ENCODE measurements at regions not wholly inside any gene's neighbourhood (a gene's known extent, or its start where the extent isn't known, plus 50 kb on each side); places are given as distances from the start of the nearest gene placed in this dataset.

- no peak overlapping the region for H2AFZ ChIP-seq (ENCODE audit: control insufficient read depth, low read length)
- no peak overlapping the region for H3K9ac ChIP-seq (ENCODE audit: control insufficient read depth, extremely low read depth, insufficient read depth, low read length)
- no peak for TF ChIP-seq CTCF (optimal IDR thresholded peaks at IDR 0.05 in 1 of 3, IDR thresholded peaks at IDR 0.05 in 1 of 3, conservative IDR thresholded peaks at IDR 0.05 in 1 of 3; ENCODE audit: extremely low read depth in 1 of 3, insufficient read depth in 2 of 3, low read length in 3 of 3)
- TF ChIP-seq EZH2 (IDR thresholded peaks at IDR 0.05; ENCODE audit: low read length): no peak
- no peaks in the 10 kb centered on the region for H3K36me3 ChIP-seq (ENCODE audit: control insufficient read depth in 2 of 2, extremely low read depth in 1 of 2, insufficient read depth in 2 of 2, low read length in 2 of 2)
- H3K4me2 ChIP-seq (ENCODE audit: control insufficient read depth, extremely low read depth, insufficient read depth, low read depth, low read length): no peak overlapping the region
- H4K20me1 ChIP-seq (ENCODE audit: control insufficient read depth, extremely low read depth, insufficient read depth, low read length): no peaks in the 10 kb centered on the region
- H3K79me2 ChIP-seq (ENCODE audit: control insufficient read depth, insufficient read depth, low read length): no peaks in the 10 kb centered on the region
- no peak overlapping the region for H3K4me3 ChIP-seq (ENCODE audit: control insufficient read depth in 2 of 3, extremely low read depth in 1 of 3, insufficient read depth in 2 of 3, low read depth in 1 of 3, low read length in 3 of 3)
- no peaks in the 10 kb centered on the region for H3K9me1 ChIP-seq (ENCODE audit: control insufficient read depth, extremely low read depth, insufficient read depth, low read length)
- DNase-seq (ENCODE audit: low read depth, low spot score) (no peak), FAIRE-seq (no peak)
- dilution Hi-C loops (cut with MboI; ENCODE audit: extremely low pct_ligation_motif_present, low sequenced_read_pairs): no loop called here
- no peak overlapping the region for H3K27ac ChIP-seq (ENCODE audit: control insufficient read depth, insufficient read depth, low read length)
- peaks cover 9% of the 10 kb centered on the region for H3K27me3 ChIP-seq (ENCODE audit: control insufficient read depth, extremely low read depth, insufficient read depth, low read length)
- no peaks in the 10 kb centered on the region for H3K9me3 ChIP-seq (ENCODE audit: control insufficient read depth, low read depth, low read length)
- H3K4me1 ChIP-seq (ENCODE audit: control insufficient read depth, extremely low read depth, insufficient read depth, low read length): peaks cover 7% of the 10 kb centered on the region
Observed at GRCh38 chr16:48103591-48103990, 52.2 kb downstream of the ABCC12 start.

- Histone ChIP-seq H3K4me3 (ENCODE audit: control insufficient read depth in 2 of 3, extremely low read depth in 1 of 3, insufficient read depth in 2 of 3, low read depth in 1 of 3, low read length in 3 of 3) (no peak overlapping the region), H3K27me3 (ENCODE audit: control insufficient read depth, extremely low read depth, insufficient read depth, low read length) (peaks cover 5% of the 10 kb centered on the region), H3K27ac (ENCODE audit: control insufficient read depth, insufficient read depth, low read length) (no peak overlapping the region), H4K20me1 (ENCODE audit: control insufficient read depth, extremely low read depth, insufficient read depth, low read length) (no peaks in the 10 kb centered on the region), H3K4me2 (ENCODE audit: control insufficient read depth, extremely low read depth, insufficient read depth, low read depth, low read length) (no peak overlapping the region), H3K36me3 (ENCODE audit: control insufficient read depth in 2 of 2, extremely low read depth in 1 of 2, insufficient read depth in 2 of 2, low read length in 2 of 2) (no peaks in the 10 kb centered on the region), H3K9me1 (ENCODE audit: control insufficient read depth, extremely low read depth, insufficient read depth, low read length) (no peaks in the 10 kb centered on the region), H3K4me1 (ENCODE audit: control insufficient read depth, extremely low read depth, insufficient read depth, low read length) (peaks cover 7% of the 10 kb centered on the region), H3K9ac (ENCODE audit: control insufficient read depth, extremely low read depth, insufficient read depth, low read length) (no peak overlapping the region), H2AFZ (ENCODE audit: control insufficient read depth, low read length) (no peak overlapping the region), H3K79me2 (ENCODE audit: control insufficient read depth, insufficient read depth, low read length) (no peaks in the 10 kb centered on the region), H3K9me3 (ENCODE audit: control insufficient read depth, low read depth, low read length) (no peaks in the 10 kb centered on the region)
- no peak for FAIRE-seq
- dilution Hi-C loops (cut with MboI; ENCODE audit: extremely low pct_ligation_motif_present, low sequenced_read_pairs): no loop called here
- DNase-seq (ENCODE audit: low read depth, low spot score): no peak
- TF ChIP-seq CTCF (optimal IDR thresholded peaks at IDR 0.05 in 1 of 3, IDR thresholded peaks at IDR 0.05 in 1 of 3, conservative IDR thresholded peaks at IDR 0.05 in 1 of 3; ENCODE audit: extremely low read depth in 1 of 3, insufficient read depth in 2 of 3, low read length in 3 of 3) (no peak), EZH2 (IDR thresholded peaks at IDR 0.05; ENCODE audit: low read length) (no peak)
Observed at GRCh38 chr16:48102083-48103008, 53.4 kb downstream of the ABCC12 start.
